ENCODE measurements at regions not wholly inside any gene's neighbourhood (a gene's known extent, or its start where the extent isn't known, plus 50 kb on each side); places are given as distances from the start of the nearest gene placed in this dataset.

- no peak for TF ChIP-seq POLR2A (IDR thresholded peaks at IDR 0.05; ENCODE audit: low read depth, low read length)
- FAIRE-seq (no peak), DNase-seq (ENCODE audit: insufficient read length, low spot score) (no peak)
Observed at GRCh38 chr6:169386411-169387057, 132.9 kb upstream of the THBS2 start.

- FAIRE-seq, result no peak
- no peak for TF ChIP-seq POLR2A (IDR thresholded peaks at IDR 0.05; ENCODE audit: low read depth, low read length)
- no peak for DNase-seq (ENCODE audit: insufficient read length, low spot score)
Observed at GRCh38 chr6:169385237-169385880, 131.7 kb upstream of the THBS2 start.

GRCh38 chr6:169384291-169384690 is 130.6 kb upstream of the THBS2 start:
- FAIRE-seq (no peak), DNase-seq (ENCODE audit: insufficient read length, low spot score) (no peak)
- no peak for TF ChIP-seq POLR2A (IDR thresholded peaks at IDR 0.05; ENCODE audit: low read depth, low read length)

GRCh38 chr6:169383265-169383664 is 129.6 kb upstream of the THBS2 start:
- DNase-seq (ENCODE audit: insufficient read length, low spot score) (no peak), FAIRE-seq (no peak)
- no peak for TF ChIP-seq POLR2A (IDR thresholded peaks at IDR 0.05; ENCODE audit: low read depth, low read length)

- TF ChIP-seq POLR2A (IDR thresholded peaks at IDR 0.05; ENCODE audit: low read depth, low read length), result no peak
- DNase-seq (ENCODE audit: insufficient read length, low spot score) (no peak), FAIRE-seq (no peak)
Observed at GRCh38 chr6:169382735-169383134, 129.1 kb upstream of the THBS2 start.

GRCh38 chr6:169381988-169382387 is 128.3 kb upstream of the THBS2 start:
- no peak for FAIRE-seq
- TF ChIP-seq POLR2A (IDR thresholded peaks at IDR 0.05; ENCODE audit: low read depth, low read length), result no peak

GRCh38 chr6:169380493-169380892 is 126.8 kb upstream of the THBS2 start:
- DNase-seq (ENCODE audit: insufficient read length, low spot score) (no peak), FAIRE-seq (no peak)
- no peak for TF ChIP-seq POLR2A (IDR thresholded peaks at IDR 0.05; ENCODE audit: low read depth, low read length)

More at GRCh38 chr6:169381988-169382387, 128.3 kb upstream of the THBS2 start:
- no peak for DNase-seq (ENCODE audit: insufficient read length, low spot score)

GRCh38 chr6:169379495-169380070 is 125.9 kb upstream of the THBS2 start:
- TF ChIP-seq POLR2A (IDR thresholded peaks at IDR 0.05; ENCODE audit: low read depth, low read length), result no peak
- FAIRE-seq, result no peak
- DNase-seq (ENCODE audit: insufficient read length, low spot score), result no peak

GRCh38 chr6:169378620-169379381 is 125.2 kb upstream of the THBS2 start:
- DNase-seq (ENCODE audit: insufficient read length, low spot score), result no peak
- no peak for FAIRE-seq
- no peak for TF ChIP-seq POLR2A (IDR thresholded peaks at IDR 0.05; ENCODE audit: low read depth, low read length)

GRCh38 chr6:169376458-169376857 is 122.8 kb upstream of the THBS2 start:
- FAIRE-seq (no peak), DNase-seq (ENCODE audit: insufficient read length, low spot score) (no peak)
- no peak for TF ChIP-seq POLR2A (IDR thresholded peaks at IDR 0.05; ENCODE audit: low read depth, low read length)

- no peak for TF ChIP-seq POLR2A (IDR thresholded peaks at IDR 0.05; ENCODE audit: low read depth, low read length)
- no peak for FAIRE-seq
- DNase-seq (ENCODE audit: insufficient read length, low spot score), result no peak
Observed at GRCh38 chr6:169372589-169372988, 118.9 kb upstream of the THBS2 start.

- no peak for FAIRE-seq
- no peak for DNase-seq (ENCODE audit: insufficient read length, low spot score)
- TF ChIP-seq POLR2A (IDR thresholded peaks at IDR 0.05; ENCODE audit: low read depth, low read length), result no peak
Observed at GRCh38 chr6:169371344-169372127, 117.9 kb upstream of the THBS2 start.

GRCh38 chr6:169370666-169371343 is 117.2 kb upstream of the THBS2 start:
- no peak for FAIRE-seq
- TF ChIP-seq POLR2A (IDR thresholded peaks at IDR 0.05; ENCODE audit: low read depth, low read length), result no peak
- DNase-seq (ENCODE audit: insufficient read length, low spot score), result no peak

Measured in H54 (cell line).